ENCODE measurements at regions not wholly inside any gene's neighbourhood (a gene's known extent, or its start where the extent isn't known, plus 50 kb on each side); places are given as distances from the start of the nearest gene placed in this dataset.

DNA sequence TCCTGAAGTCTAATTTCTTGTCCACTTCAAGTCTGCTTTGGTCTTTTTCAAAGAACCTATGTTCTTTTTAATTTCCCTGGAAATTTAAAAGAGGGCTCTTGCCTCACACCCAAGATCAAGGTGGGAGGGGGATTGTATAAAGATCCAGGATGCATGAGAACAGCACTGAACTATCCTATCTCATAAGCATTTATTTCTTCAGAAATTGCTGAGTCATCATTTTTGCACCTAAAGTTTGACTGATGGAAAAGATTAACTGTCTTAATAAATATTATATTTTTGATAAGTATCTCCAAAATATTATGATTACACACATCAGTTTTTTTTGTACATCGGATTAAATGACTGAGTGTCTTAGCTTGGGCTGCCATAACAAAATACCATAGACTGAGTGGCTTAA lies 90.5 kb downstream of the RPS24 start:
- Histone ChIP-seq H2AFZ (ENCODE audit: insufficient read depth, low read depth, low read length, poor library complexity, severe bottlenecking) (no peak overlapping the region), H3K79me2 (ENCODE audit: control insufficient read depth, insufficient read depth, low read length) (no peaks in the 10 kb centered on the region), H3K4me1 (ENCODE audit: control insufficient read depth in 2 of 2, insufficient read depth in 2 of 2, low read length in 2 of 2) (no peaks in the 10 kb centered on the region), H3K9me3 (ENCODE audit: control extremely low read depth in 1 of 3, control insufficient read depth in 2 of 3, insufficient read depth in 1 of 3, low read length in 2 of 3) (peaks cover 3 to 18% (median 6%) of the 10 kb centered on the region in 3 donors), H3K36me3 (replicated peaks in 1 of 2; ENCODE audit: control extremely low read depth in 1 of 2, control insufficient read depth in 1 of 2, extremely low read depth in 1 of 2, insufficient read depth in 2 of 2, low read length in 1 of 2) (no peaks in the 10 kb centered on the region), H3K4me2 (replicated peaks; ENCODE audit: low read depth, low read length, poor library complexity, severe bottlenecking) (no peak overlapping the region), H3K27me3 (replicated peaks in 1 of 4; ENCODE audit: control extremely low read depth in 1 of 4, control insufficient read depth in 3 of 4, insufficient read depth in 4 of 4, low read length in 3 of 4) (no peaks in the 10 kb centered on the region), H4K20me1 (ENCODE audit: control insufficient read depth, insufficient read depth, low read length, poor library complexity, severe bottlenecking) (no peaks in the 10 kb centered on the region), H3K4me3 (ENCODE audit: control extremely low read depth in 1 of 5, extremely low read depth in 1 of 5, insufficient read depth in 1 of 5, low read depth in 2 of 5, low read length in 4 of 5) (no peak overlapping the region), H3K9ac (ENCODE audit: low read length) (no peak overlapping the region), H3K27ac (ENCODE audit: low read length in 2 of 2) (no peak overlapping the region)
- ChIA-PET CTCF (no interaction called here), POLR2A (no interaction called here)
- no peak for ATAC-seq (ENCODE audit: low read depth)
- no peak overlapping the region for H3K27ac Mint-ChIP-seq
- peaks cover 30% of the 10 kb centered on the region for H3K27me3 Mint-ChIP-seq
- no peak for TF ChIP-seq EZH2 (IDR thresholded peaks at IDR 0.05; ENCODE audit: borderline replicate concordance, insufficient read depth, low read depth, low read length, poor library complexity, severe bottlenecking)
- TF ChIP-seq CTCF (IDR thresholded peaks at IDR 0.05), result no peak
- no peaks in the 10 kb centered on the region for H3K4me1 Mint-ChIP-seq
- peaks cover 14% of the 10 kb centered on the region for H3K9me3 Mint-ChIP-seq (ENCODE audit: insufficient read depth)
- DNase-seq, result no peak
- no peak overlapping the region for H3K4me3 Mint-ChIP-seq
- intact Hi-C loops (cut with micrococcal nuclease), result no loop called here
- no CpG with 5 or more reads among the region's 1 CpG for WGBS (ENCODE audit: insufficient coverage)

GRCh38 chr10:78129211-78129610 lies 95.5 kb downstream of the RPS24 start:
- Histone ChIP-seq H3K4me3 (ENCODE audit: control extremely low read depth in 1 of 5, extremely low read depth in 1 of 5, insufficient read depth in 1 of 5, low read depth in 2 of 5, low read length in 4 of 5) (no peak overlapping the region), H3K27me3 (replicated peaks in 1 of 4; ENCODE audit: control extremely low read depth in 1 of 4, control insufficient read depth in 3 of 4, insufficient read depth in 4 of 4, low read length in 3 of 4) (no peaks in the 10 kb centered on the region), H3K4me2 (replicated peaks; ENCODE audit: low read depth, low read length, poor library complexity, severe bottlenecking) (no peak overlapping the region), H2AFZ (ENCODE audit: insufficient read depth, low read depth, low read length, poor library complexity, severe bottlenecking) (no peak overlapping the region), H4K20me1 (ENCODE audit: control insufficient read depth, insufficient read depth, low read length, poor library complexity, severe bottlenecking) (no peaks in the 10 kb centered on the region), H3K9ac (ENCODE audit: low read length) (no peak overlapping the region), H3K4me1 (ENCODE audit: control insufficient read depth in 2 of 2, insufficient read depth in 2 of 2, low read length in 2 of 2) (no peaks in the 10 kb centered on the region), H3K9me3 (ENCODE audit: control extremely low read depth in 1 of 3, control insufficient read depth in 2 of 3, insufficient read depth in 1 of 3, low read length in 2 of 3) (peaks cover 0 to 4% (median 0%) of the 10 kb centered on the region in 3 donors), H3K27ac (ENCODE audit: low read length in 2 of 2) (no peak overlapping the region), H3K36me3 (replicated peaks in 1 of 2; ENCODE audit: control extremely low read depth in 1 of 2, control insufficient read depth in 1 of 2, extremely low read depth in 1 of 2, insufficient read depth in 2 of 2, low read length in 1 of 2) (no peaks in the 10 kb centered on the region), H3K79me2 (ENCODE audit: control insufficient read depth, insufficient read depth, low read length) (no peaks in the 10 kb centered on the region)
- Mint-ChIP-seq H3K27me3 (peaks cover 15% of the 10 kb centered on the region), H3K4me1 (no peaks in the 10 kb centered on the region), H3K27ac (no peak overlapping the region), H3K9me3 (ENCODE audit: insufficient read depth) (peaks cover 4% of the 10 kb centered on the region), H3K4me3 (no peak overlapping the region)
- DNase-seq (no peak), ATAC-seq (ENCODE audit: low read depth) (no peak)
- ChIA-PET CTCF (interaction anchor here (0.6 kb wide), 1 partner anchor 9 kb away, joined by 3 read pairs; no protein-coding TSS in a partner anchor), POLR2A (no interaction called here)
- intact Hi-C loops (cut with micrococcal nuclease), result no loop called here
- no peak for TF ChIP-seq EZH2 (IDR thresholded peaks at IDR 0.05; ENCODE audit: borderline replicate concordance, insufficient read depth, low read depth, low read length, poor library complexity, severe bottlenecking)
- TF ChIP-seq CTCF (IDR thresholded peaks at IDR 0.05), result no peak
- 100% methylated on average over 3 of the region's 5 CpGs for WGBS (ENCODE audit: insufficient coverage)
